ENCODE measurements at regions not wholly inside any gene's neighbourhood (a gene's known extent, or its start where the extent isn't known, plus 50 kb on each side); places are given as distances from the start of the nearest gene placed in this dataset.
"Not testable (repeated sequence)": the region's sequence is repeated elsewhere in the genome, so short reads cannot be mapped to it uniquely, and the experiment has no call there.

DNA sequence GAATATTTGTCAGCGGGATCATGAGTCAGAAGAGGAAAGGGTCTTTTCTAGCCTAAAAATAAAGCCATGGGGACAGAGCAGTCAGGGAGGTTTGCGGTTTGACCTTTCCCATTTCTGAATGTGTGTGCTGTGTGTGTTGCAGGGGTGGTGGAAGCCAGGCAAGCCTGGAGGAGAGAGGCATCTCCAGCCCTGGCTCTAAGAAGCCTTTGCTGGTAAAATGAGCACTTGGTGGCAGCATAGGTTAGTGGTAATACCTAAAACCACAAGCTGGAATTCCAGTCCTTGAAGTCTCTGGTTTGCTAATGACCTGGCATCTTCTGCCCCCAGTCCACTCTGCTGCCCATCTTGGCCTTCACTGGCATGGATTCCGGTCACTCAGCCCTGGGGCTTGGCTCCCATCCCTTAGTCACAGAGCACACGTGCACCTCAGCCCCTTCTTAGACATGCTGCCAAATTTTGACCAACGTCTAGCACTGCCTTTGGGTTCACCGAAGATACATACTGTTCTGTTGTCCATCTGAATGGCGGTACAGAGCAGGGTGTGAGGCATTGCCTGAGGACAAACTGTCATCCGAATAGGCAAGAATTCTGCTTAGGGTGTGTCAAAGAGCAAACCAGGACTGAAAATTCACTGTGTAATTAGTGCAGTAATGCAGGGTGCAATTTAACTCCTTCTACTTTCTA lies 52.7 kb downstream of the KCNA5 start:
- no peak for DNase-seq

DNA sequence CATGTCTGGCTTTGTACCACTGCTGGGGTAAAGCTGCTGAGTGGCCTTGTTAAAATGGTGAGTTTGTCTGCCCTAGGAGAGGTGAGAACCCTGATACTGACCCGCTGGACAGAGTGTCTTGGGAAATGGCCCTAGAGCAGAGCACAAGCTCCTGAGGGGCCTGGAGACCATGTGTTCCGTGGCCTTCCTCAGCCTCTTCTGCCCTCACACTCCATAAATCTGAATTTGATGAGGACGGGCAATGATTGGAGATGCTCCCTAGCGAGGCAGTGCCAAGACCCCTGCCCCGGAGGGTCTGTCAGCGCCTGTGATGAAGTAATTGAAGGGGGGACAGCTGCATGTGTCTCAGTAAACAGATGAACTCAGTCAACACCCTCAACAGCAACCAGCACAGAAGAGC lies 54.1 kb downstream of the KCNA5 start:
- no peak for DNase-seq

DNA sequence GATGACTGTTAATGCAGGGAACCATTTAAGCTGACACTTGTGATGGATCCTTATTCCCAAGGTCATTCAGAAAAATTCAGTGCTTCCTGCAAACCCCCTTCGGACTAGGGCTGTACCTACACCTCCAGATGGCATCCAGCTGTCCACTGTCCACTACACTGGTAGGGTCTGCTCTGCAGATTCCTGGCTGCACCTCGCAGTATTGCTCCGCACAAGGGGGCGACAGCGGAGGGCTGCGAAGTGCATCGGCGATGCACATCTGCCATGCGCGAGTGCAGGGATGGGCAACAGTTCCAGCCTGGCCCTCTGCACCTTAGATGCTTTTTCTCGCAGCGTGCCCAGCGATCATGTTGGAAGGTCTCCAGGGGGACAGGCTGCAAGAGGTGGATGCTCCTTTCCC lies 55.5 kb downstream of the KCNA5 start:
- no peak for DNase-seq

DNA sequence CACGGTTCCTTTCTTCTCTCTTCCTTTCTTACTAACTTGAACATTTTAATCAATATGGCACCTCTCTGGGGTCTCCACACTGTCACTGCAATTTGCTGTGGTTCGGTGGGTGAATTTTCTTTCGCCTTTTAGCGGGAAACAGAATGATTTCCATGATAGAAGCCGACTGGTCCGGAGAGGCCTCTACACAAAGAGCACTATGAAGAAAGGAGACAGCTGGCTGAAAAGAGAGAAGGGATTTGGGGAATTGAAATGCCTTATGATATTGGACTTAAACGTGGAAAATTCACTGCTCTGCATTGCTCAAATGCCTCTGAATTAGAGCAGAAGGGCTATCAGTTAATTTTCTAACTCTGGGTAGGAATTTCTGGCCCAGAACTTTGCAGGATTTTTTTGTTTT lies 55.9 kb downstream of the KCNA5 start:
- no peak for DNase-seq

DNA sequence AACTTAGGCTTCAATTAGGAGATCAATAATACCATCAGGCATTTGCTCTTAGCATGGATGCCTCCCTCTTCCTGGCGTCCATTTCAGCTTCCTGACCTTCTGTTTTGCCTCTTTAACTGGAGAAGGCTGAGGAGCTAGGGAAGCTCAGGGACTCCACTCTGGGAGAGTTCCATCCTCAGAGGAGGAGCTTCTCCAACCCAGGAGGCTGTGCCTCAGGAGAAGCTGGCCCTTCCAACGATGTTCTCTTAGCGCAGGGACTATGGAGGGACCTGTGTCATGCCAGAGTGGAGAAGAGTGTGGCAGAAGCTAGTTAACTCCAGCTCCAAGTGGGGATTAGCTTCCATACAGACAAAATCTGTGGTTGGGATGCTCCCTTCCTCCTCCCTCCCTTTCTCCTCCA lies 58.0 kb downstream of the KCNA5 start:
- no peak for DNase-seq

DNA sequence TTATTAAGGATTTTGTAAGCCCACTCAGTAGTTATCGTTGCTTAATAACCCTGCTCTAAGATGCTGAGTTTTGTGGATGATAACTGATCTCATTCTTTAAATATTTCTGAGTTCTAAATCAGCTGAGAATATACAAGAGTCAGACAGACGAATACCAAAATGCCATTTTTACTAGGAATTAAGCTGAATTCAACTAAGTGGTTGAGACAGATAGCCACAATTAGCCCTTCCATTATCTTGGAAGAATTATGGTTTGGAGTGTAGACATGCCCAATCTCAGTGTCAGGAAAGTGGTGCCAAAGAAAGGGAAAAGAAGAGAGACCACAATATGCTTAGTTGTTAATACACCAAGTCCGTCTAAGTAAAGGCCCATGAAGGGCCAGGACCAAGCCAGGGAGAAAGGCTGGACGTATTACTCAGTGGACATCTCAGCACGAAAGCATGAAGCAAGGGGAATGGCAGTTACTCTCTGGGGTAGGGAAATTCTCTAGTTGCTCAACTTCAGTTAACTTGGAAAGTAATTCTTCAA lies 58.6 kb downstream of the KCNA5 start:
- no peak for DNase-seq

DNA sequence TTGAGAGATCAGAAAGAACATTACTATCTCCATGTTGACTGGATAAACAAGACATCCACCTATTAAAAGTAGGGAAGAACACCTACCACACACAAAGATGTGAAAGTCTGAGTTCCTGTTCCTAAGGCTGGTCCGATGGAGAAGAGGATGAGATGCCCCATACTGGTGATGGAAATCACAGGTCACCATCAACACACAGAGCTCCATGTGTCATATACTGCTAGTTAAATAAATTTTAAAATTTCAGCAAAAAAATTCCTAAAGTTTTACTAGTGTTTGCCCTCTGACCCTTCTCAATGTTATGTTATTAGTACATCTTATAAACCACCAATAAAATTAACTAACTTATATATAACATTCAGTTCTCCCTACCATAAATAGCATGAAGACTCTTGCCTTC lies 59.1 kb downstream of the KCNA5 start:
- no peak for DNase-seq

DNA sequence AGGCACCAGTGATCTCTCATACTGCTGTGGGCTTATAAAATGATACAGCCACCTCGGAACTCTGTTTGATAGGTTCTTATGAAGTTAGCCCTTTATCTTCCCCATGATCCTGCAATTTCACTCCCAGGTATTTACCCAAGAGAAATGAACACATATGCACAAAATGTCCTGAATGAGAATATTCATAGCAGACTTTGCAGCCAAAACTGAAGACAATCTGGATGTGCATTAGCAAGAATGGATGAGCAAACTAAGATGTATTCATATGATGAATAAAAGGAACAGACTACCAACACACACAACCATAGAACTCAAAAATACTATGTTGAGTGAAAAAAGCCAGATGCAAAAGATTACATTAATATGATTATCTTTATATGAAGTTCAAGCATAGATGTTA lies 66.7 kb downstream of the KCNA5 start:
- no peak for DNase-seq

DNA sequence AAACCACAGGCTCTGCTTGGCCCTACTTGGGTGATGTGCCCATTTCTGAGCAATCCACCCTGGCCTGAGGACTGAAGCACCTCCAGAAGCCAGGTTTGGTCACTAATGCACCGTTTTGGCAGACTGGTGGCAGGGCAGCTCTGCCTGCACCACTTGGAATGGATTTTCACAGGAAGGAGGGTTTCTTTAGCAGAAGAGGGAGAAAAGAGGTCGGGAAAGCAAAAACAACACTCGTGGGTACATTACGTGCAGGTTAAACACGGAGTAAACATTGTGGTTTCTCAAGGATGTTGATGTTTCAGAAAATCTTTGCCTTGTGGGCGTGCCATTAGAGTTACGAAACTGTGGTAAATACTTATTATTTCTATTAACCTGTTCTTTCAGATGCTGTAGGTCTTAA lies 70.8 kb downstream of the KCNA5 start:
- no peak for DNase-seq

DNA sequence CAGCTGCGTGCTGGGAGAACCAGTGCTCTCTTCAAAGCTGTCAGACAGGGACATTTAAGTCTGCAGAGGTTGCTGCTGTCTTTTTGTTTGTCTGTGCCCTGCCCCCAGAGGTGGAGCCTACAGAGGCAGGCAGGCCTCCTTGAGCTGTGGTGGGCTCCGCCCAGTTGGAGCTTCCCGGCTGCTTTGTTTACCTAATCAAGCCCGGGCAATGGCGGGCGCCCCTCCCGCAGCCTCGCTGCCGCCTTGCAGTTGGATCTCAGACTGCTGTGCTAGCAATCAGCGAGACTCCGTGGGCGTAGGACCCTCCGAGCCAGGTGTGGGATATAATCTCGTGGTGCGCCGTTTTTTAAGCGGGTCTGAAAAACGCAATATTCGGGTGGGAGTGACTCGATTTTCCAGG lies 78.1 kb downstream of the KCNA5 start:
- not testable (repeated sequence) for DNase-seq

DNA sequence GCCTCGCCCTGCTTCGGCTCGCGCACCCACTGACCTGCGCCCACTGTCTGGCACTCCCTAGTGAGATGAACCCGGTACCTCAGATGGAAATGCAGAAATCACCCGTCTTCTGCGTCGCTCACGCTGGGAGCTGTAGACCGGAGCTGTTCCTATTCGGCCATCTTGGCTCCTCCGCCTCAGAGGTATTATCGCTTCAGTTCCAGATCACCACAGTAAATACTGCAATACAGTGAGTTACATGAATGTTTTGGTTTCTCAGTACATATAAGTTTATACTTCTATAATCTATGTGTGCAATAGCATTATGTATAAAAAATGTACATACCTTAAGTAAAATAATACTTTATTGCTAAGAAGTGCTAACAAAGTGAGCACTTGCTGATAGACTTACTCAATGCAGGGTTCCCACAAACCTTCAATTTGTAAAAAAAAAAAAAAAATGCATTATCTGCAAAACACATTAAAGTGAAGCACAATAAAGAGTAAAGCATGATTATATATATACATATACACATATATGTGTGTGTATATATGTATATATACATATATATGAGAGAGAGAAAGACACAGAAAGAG lies 78.7 kb downstream of the KCNA5 start:
- DNase-seq: not testable (repeated sequence)

DNA sequence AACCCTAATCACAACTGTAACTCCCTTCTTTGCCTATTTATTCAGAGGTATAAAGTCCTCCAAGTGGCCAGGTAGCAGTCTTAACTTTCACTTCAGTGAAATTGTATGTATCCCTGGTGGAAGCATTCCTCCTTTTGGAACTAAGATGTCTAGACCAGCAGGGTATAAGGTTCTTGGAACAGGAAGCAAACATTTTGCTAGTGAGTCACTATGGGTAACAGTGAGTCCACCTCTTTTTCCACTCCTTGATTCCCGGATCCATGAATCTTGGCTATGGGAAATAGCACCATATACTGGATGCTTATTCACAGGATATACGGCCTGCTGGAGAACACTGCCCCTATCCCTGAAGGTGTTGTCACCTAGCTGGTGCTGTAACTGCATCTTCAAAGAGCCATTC lies 80.2 kb downstream of the KCNA5 start:
- DNase-seq: no peak

DNA sequence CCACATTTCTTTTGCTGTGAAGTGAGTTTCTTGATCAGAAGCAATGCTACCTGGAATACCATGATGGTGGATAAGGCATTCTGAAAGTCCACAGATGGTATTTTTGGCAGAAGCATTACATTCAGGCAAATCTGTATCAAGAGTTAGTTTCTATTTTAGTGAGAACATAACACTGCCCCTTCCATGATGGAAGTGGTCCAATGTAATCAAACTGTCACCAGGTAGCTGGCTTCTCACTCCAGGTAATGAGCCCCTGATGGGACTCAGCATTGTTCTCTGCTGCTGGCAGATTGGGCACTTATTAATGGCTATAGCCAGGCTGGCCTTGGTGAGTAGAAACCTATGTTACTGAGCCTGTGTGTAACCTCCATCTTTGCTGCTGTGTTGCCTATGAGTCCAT lies 80.7 kb downstream of the KCNA5 start:
- DNase-seq: no peak

DNA sequence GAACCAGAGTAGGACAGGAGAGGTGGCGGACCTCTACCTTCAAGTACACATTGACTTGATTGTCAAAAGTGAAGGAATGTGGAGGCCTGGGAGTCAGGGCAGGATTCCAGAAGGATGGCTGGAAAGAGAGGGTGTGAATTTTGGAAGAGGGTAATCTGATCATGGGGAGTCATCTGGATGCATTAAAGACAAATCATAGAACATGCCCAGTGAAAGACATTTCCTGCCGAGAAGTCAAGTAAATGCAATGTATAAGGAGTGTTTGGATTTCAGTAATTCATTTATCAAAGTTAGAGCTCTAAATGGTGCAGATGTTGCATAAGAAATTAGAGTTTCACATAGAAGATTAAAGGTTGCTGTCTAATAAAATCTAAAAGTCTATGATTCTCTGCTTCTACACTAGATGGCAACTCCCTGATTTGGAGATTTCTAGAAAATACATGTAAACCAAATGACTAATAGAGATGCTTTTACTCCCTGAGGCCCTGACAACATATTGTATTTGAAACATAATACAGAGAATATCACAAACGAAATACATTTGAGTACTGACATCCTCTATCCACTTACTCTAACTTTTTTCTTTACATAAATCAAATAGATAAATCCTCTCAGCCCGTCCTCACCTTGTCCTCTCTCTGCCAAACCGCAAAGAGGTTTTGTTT lies 91.3 kb downstream of the KCNA5 start:
- no peak for DNase-seq

DNA sequence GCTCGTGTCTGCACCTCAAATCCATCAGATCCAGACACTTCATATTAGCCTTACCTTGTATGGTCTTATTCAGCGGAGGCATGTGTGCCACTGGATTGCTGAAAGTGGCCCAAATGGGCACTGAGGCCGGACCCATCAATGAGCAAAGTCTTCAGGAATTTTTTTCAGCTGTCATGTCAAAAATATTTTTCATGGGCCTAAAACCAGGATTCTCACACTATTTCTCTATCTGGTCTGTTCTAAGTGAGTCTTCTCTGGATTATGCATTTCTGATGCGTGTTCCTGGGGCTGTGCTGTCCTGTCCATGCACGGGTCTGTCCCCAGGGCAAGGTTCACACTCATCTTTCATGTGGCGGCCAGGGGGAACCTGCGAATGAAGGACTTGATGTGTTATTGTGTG lies 94.6 kb downstream of the KCNA5 start:
- DNase-seq: no peak

DNA sequence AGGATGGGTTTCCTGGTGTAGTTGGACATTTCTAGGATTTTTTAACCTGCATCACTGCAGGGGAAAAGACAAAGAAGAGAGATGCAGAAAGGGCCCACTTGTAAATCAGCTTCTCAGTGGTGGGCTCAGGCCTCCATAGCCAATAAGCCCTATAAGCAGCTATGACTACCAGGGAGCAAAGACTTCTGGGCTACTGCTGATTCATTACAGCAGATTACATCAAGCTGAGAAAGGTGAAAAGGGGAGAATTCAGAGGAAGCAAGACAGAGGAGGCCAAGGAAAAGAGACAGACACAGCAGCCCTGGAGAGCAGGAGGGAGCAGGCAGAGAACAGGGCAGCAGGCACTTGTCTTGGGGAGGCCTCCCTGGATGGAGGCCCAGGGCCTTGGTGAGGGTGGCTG lies 95.2 kb downstream of the KCNA5 start:
- no peak for DNase-seq

DNA sequence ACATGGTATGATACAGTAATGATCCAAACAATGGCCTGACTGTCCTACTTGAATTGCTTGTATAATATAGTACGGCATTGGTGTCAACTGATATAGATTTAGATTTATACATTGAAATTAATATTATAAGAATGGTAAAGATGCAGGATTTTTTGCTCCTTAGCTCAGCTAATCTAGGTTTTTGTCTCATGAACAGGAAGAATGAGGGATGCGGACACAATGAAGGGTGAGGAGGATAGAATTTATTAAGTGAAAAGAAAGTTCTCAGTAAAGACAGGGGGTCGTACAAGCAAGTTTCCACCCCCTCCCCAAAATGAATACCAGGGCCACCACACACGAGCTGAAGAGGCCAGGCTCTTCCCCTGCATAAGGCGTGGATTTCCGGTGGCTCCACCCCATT lies 96.1 kb downstream of the KCNA5 start:
- no peak for DNase-seq

DNA sequence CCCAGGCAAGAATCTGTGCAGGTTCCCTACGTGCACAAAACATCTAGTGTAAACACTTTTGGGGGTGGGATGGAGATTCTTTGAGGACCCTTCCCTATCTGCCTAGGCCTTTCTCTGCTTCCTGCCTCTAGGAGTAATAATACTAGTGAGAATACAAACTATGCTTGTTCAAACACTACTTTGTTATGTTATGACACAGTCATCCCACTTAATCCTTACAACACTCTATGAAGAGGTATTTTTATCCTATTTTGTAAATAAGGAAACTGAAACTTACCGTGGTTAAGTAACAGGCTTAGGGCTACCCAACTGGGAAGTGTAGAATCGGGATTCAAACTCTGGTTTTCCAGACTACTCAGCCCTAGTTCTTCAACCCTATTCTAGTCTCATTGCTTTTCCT lies 96.5 kb downstream of the KCNA5 start:
- no peak for DNase-seq

DNA sequence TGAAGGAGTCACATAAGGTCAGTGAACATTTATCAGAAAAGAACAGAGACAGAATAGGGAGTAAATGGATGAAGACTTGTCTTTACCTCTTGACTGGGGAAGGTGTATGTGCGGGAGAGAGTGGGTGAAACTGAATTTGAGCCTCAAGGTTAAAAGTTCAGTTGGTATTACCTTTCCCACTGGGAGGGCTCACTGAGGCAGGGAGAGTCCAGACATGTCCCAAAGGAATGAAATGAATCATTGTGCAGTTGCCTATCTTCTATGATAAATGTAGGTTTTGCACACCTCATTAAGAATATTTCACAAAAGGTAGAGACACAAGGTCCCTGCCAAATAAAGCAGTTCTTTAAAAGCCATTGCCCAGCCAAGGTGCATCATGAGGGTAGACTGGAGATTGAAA lies 105.2 kb downstream of the KCNA5 start:
- DNase-seq: no peak

DNA sequence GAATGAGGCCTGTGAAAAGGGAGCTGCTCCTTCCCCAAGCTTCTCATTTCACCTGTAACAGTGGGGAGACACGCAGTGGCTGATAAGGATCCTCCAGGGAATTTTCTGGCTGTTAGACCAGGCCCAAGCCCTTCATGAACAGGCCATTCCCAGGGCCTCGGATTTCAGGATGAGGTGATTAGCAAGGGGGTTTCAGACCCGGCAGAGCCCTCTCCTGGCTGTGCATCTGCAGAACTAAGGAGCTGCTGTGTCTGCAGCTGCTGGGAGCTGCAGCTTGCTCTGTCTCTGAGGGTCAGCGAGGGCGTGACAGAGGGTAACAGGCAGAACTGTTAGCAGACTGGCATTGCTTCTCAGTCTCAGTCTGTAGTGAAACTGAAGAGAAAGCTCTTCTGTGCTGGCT lies 110.4 kb downstream of the KCNA5 start:
- DNase-seq: no peak

DNA sequence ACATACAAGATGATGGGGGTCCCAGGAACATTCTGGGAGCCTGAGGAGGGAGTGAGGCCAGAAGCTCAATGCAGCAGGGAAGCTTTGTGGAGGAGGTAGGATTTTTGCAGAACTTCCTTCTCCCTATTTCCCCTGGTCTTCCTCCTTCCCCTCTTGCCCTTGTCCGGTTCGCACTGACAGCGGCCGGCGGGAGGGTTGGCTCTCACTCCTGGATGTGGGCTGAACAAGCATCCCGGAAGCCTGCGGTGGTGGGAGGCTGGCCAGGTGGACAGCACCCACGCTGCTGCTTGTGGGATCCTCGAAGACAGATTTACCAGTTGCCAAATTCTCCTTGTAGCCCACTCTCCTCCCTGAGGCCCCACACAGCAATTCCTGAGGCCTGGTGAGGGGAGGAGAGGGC lies 112.2 kb downstream of the KCNA5 start:
- DNase-seq: no peak

DNA sequence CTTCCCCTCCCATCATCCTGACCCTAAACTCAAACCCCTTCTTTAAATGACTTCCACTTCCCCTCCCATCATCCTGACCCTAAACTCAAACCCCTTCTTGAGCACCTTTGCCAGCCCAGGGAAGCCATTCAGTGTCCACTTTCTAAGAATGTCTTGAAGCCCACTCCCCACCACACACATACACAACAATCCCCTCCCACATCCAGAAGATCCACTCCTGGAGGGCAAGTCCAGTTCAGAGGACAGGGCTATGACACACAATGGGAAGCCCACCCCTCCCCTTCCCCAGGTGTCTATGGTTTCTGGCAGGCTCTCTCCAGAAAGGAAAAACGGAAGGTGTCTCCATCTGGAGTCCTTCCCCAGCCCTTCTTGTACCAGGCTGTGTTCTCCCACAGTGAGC lies 117.1 kb downstream of the KCNA5 start:
- no peak for DNase-seq

DNA sequence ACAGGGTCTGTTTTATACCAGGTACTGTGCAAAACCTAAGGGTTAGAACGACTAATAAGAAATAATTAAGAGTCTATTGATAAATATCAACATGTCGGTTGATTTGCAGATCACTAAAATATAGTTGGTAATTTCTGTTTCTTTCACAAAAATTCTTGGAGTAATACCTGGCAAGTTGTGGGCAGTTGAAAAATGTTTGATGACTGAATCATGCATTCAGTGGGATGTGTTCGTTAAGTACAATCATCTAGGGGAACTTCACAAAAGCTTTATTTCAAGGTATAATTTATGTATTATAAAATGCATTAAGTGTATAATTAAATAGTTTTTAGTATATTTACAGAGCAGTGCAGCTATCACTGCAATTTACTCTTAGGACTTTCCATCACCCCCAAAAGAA lies 120.0 kb downstream of the KCNA5 start:
- no peak for DNase-seq

DNA sequence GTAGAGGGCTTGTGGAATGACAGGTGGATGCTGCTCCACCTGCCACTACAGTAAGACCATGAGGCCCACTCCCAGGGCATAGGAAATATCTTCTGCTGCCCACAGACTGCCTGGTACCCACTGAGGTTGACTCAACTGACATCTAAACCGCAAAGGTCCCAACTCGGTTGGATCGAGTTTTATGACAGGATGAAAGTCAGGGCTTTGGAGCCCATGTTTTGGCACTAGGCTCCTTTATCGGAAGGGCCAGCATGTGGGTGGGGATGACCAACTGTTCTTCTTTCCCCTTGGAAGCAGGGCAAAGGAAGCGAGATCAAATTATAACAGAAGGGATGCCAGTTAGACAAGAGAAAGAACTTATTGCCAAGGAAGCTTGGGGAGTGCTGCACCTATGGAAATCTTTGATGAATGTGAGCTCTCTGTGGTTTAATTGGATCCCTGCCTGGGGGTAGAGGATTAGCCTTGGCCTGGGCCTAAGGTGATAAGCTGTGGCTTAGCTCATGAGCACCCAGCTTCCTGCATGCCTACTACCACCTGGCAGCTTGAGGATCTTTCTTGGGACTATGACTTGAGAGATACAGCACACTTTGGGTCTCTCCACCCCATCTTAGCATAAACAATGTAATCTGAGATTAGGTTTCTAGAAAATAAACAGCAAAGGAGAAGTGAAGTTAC lies 121.8 kb downstream of the KCNA5 start:
- no peak for DNase-seq

Measured in right forelimb (tissue), 1 donor.